ENCODE measurements at regions not wholly inside any gene's neighbourhood (a gene's known extent, or its start where the extent isn't known, plus 50 kb on each side); places are given as distances from the start of the nearest gene placed in this dataset.

- Histone ChIP-seq H3K4me2 (ENCODE audit: low read depth, low read length) (no peak overlapping the region), H3K9ac (ENCODE audit: insufficient read depth, low read depth, low read length) (no peak overlapping the region), H3K27ac (ENCODE audit: extremely low read length, insufficient read depth, low read length) (no peak overlapping the region), H2AFZ (ENCODE audit: low read length) (no peak overlapping the region), H3K36me3 (replicated peaks in 1 of 2; ENCODE audit: control insufficient read depth in 1 of 2, insufficient read depth in 2 of 2, low read length in 2 of 2) (no peaks in the 10 kb centered on the region), H3K4me1 (ENCODE audit: insufficient read depth, low read length) (peaks cover 8% of the 10 kb centered on the region), H3K4me3 (replicated peaks in 1 of 3; ENCODE audit: insufficient read depth in 1 of 3, low read depth in 2 of 3, low read length in 3 of 3) (no peak overlapping the region), H3K9me3 (ENCODE audit: low read length) (no peaks in the 10 kb centered on the region), H4K20me1 (ENCODE audit: insufficient read depth, low read length) (no peaks in the 10 kb centered on the region), H3K79me2 (ENCODE audit: insufficient read depth, low read length) (no peaks in the 10 kb centered on the region), H3K27me3 (ENCODE audit: control insufficient read depth in 1 of 2, insufficient read depth in 2 of 2, low read length in 2 of 2) (peaks cover 0 to 10% of the 10 kb centered on the region in 2 experiments; a peak in 1 of 5 replicates)
- ATAC-seq = no peak
- ChIA-PET POLR2A (no interaction called here), CTCF (ENCODE audit: low intra/inter-chr PET ratio, low total read pairs) (no interaction called here)
- in situ Hi-C loops (cut with HindIII; ENCODE audit: extremely low pct_ligation_motif_present, low pct_unique_long_range_greater_than_20kb) = no loop called here
- no peak for DNase-seq (ENCODE audit: low spot score)
- WGBS (ENCODE audit: low lambda C conversion rate) = 49% methylated on average over 8 of the region's 8 CpGs
- TF ChIP-seq ZNF772 (CRISPR knock-in tag; IDR thresholded peaks at IDR 0.05) (no peak), ZNF263 (CRISPR knock-in tag; IDR thresholded peaks at IDR 0.05) (no peak), KLF12 (CRISPR knock-in tag; IDR thresholded peaks at IDR 0.05; ENCODE audit: borderline replicate concordance) (no peak), ZFP1 (CRISPR knock-in tag; IDR thresholded peaks at IDR 0.05) (no peak)
- intact Hi-C loops (cut with micrococcal nuclease; ENCODE audit: unreplicated experiment) = no loop called here
- no peak for FAIRE-seq
- BruUV-seq (replicated peaks) = no TSS peak
These were observed 80.4 kb upstream of the SFMBT2 start for GRCh38 chr10:7491230-7491629.

- H3K27me3 ChIP-seq (ENCODE audit: control insufficient read depth in 1 of 2, insufficient read depth in 2 of 2, low read length in 2 of 2) = peaks cover 0 to 20% of the 10 kb centered on the region in 2 experiments; a peak in 1 of 5 replicates
- no peak overlapping the region for H3K4me3 ChIP-seq (replicated peaks in 1 of 3; ENCODE audit: insufficient read depth in 1 of 3, low read depth in 2 of 3, low read length in 3 of 3)
- no peak for FAIRE-seq
- POLR2A ChIA-PET = no interaction called here
- no TSS peak for BruUV-seq (replicated peaks)
- in situ Hi-C loops (cut with HindIII; ENCODE audit: extremely low pct_ligation_motif_present, low pct_unique_long_range_greater_than_20kb) (no loop called here), intact Hi-C loops (cut with micrococcal nuclease; ENCODE audit: unreplicated experiment) (no loop called here)
- peaks cover 8% of the 10 kb centered on the region for H3K4me1 ChIP-seq (ENCODE audit: insufficient read depth, low read length)
- no peak overlapping the region for H2AFZ ChIP-seq (ENCODE audit: low read length)
- H3K27ac ChIP-seq (ENCODE audit: extremely low read length, insufficient read depth, low read length) = no peak overlapping the region
- H3K36me3 ChIP-seq (replicated peaks in 1 of 2; ENCODE audit: control insufficient read depth in 1 of 2, insufficient read depth in 2 of 2, low read length in 2 of 2) = no peaks in the 10 kb centered on the region
- no peaks in the 10 kb centered on the region for H3K9me3 ChIP-seq (ENCODE audit: low read length)
- DNase-seq (ENCODE audit: low spot score) = peak; percentile 52
- 2% methylated on average over 6 of the region's 6 CpGs for WGBS (ENCODE audit: low lambda C conversion rate)
- H3K4me2 ChIP-seq (ENCODE audit: low read depth, low read length) = no peak overlapping the region
- CTCF ChIA-PET (ENCODE audit: low intra/inter-chr PET ratio, low total read pairs) = no interaction called here
- H3K79me2 ChIP-seq (ENCODE audit: insufficient read depth, low read length) = no peaks in the 10 kb centered on the region
- no peak overlapping the region for H3K9ac ChIP-seq (ENCODE audit: insufficient read depth, low read depth, low read length)
- ATAC-seq = no peak
- H4K20me1 ChIP-seq (ENCODE audit: insufficient read depth, low read length) = no peaks in the 10 kb centered on the region
- TF ChIP-seq MZF1 (CRISPR knock-in tag; IDR thresholded peaks at IDR 0.05; ENCODE audit: borderline replicate concordance) (no peak), ZKSCAN1 (IDR thresholded peaks at IDR 0.05; ENCODE audit: low read length) (no peak), CEBPB (IDR thresholded peaks at IDR 0.05; ENCODE audit: borderline replicate concordance, low read depth, low read length) (peak; percentile 30; the same call in 1 of the 2 replicates), ZBTB40 (IDR thresholded peaks at IDR 0.05) (no peak), ZBTB40 (CRISPR knock-in tag; IDR thresholded peaks at IDR 0.05) (no peak), TFDP1 (CRISPR knock-in tag; IDR thresholded peaks at IDR 0.05; ENCODE audit: borderline replicate concordance) (no peak), KMT2A (CRISPR knock-in tag; IDR thresholded peaks at IDR 0.05) (no peak)
These were observed 77.6 kb upstream of the SFMBT2 start for GRCh38 chr10:7488418-7488829.

Measured in HepG2 (cell line).